ENCODE measurements at regions not wholly inside any gene's neighbourhood (a gene's known extent, or its start where the extent isn't known, plus 50 kb on each side); places are given as distances from the start of the nearest gene placed in this dataset.

DNA sequence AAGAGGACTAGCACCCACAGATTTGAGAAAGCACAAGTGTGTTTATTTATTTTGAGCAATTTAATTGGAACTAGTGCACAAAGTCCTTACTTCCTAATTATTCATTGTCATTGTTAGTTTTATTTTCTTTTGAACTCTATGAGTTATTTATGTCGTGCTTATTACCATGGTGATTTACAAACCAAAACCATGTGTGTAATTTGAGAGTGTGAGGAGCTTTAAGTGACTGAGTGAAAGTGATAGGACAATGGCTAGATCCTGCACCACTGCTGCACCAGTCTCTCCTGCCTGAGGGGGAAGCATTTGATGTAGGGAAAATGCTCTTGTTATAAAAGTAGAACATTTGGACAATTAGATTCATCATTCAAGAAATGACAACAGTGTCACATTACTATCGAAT lies 172.3 kb upstream of the KLF12 start:
- Histone ChIP-seq H3K4me3 (no peak overlapping the region), H4K20me1 (replicated peaks; ENCODE audit: control insufficient read depth, insufficient read depth, low read length) (no peaks in the 10 kb centered on the region), H3K9me1 (ENCODE audit: control insufficient read depth, insufficient read depth, low read length) (no peaks in the 10 kb centered on the region), H3K9ac (ENCODE audit: insufficient read depth in 1 of 2, low read depth in 2 of 2, low read length in 2 of 2) (no peak overlapping the region), H3K9me3 (replicated peaks; ENCODE audit: control insufficient read depth, insufficient read depth, low read depth, low read length) (no peaks in the 10 kb centered on the region), H3K27ac (ENCODE audit: extremely low read depth, low read depth, low read length) (no peak overlapping the region), H3K4me1 (replicated peaks in 1 of 2; ENCODE audit: control insufficient read depth in 2 of 2, insufficient read depth in 2 of 2, low read length in 2 of 2) (no peaks in the 10 kb centered on the region), H3K79me2 (ENCODE audit: control insufficient read depth, insufficient read depth, low read length) (no peaks in the 10 kb centered on the region), H3K36me3 (ENCODE audit: control insufficient read depth, insufficient read depth, low read length) (no peaks in the 10 kb centered on the region), H3K27me3 (ENCODE audit: control insufficient read depth in 2 of 2, insufficient read depth in 2 of 2, low read length in 2 of 2) (no peaks in the 10 kb centered on the region), H3K4me2 (ENCODE audit: insufficient read depth, low read length) (no peak overlapping the region), H2AFZ (ENCODE audit: low read depth, low read length) (no peak overlapping the region)
- BruUV-seq (replicated peaks) = no TSS peak
- FAIRE-seq (no peak), ATAC-seq (no peak), DNase-seq (ENCODE audit: extremely low read depth in 1 of 4, low spot score in 3 of 4) (no peak)
- WGBS (ENCODE audit: insufficient coverage, low coverage, missing lambda C conversion rate) = 0% methylated on average over 2 of the region's 2 CpGs
- ChIA-PET CTCF (ENCODE audit: low intra/inter-chr PET ratio) (no interaction called here), POLR2A (no interaction called here)
- intact Hi-C loops (cut with micrococcal nuclease) (no loop called here), in situ Hi-C loops (cut with MboI) (no loop called here)
- no peak for TF ChIP-seq ZFX (CRISPR knock-in tag; IDR thresholded peaks at IDR 0.05)
- TF ChIP-seq SP1 (CRISPR knock-in tag; IDR thresholded peaks at IDR 0.05) = no peak
- no peak for TF ChIP-seq ZNF143 (CRISPR knock-in tag; IDR thresholded peaks at IDR 0.05)

DNA sequence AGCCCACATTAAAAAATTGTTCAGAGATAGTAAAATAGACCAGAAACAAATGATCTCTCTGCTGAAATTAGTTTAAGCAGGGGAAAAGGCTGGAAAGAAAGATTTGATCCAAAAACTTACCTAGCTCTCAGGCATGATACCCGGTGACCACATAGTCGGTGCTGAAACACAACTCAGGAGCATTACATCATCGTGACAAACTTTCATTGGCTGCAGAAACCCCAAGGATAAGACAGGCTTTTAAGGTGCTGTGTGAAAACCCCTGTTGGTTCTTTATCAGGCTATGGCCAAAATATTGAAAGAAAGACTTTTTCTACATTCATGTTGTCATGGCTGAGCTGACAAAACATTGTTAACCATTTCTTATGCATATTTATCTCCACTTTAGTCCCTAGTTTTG lies 171.7 kb upstream of the KLF12 start:
- no peak overlapping the region for H3K4me3 ChIP-seq
- H4K20me1 ChIP-seq (replicated peaks; ENCODE audit: control insufficient read depth, insufficient read depth, low read length) = no peaks in the 10 kb centered on the region
- TF ChIP-seq TEAD4 (IDR thresholded peaks at IDR 0.05; ENCODE audit: low read length) (no peak), TEAD4 (CRISPR knock-in tag; IDR thresholded peaks at IDR 0.05; ENCODE audit: borderline replicate concordance) (no peak), U2AF1 (optimal IDR thresholded peaks at IDR 0.05; ENCODE audit: low read depth, low read length) (no peak)
- TF ChIP-seq, protein P1, sequence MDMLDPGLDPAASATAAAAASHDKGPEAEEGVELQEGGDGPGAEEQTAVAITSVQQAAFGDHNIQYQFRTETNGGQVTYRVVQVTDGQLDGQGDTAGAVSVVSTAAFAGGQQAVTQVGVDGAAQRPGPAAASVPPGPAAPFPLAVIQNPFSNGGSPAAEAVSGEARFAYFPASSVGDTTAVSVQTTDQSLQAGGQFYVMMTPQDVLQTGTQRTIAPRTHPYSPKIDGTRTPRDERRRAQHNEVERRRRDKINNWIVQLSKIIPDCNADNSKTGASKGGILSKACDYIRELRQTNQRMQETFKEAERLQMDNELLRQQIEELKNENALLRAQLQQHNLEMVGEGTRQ (CRISPR knock-in tag; IDR thresholded peaks at IDR 0.05) = no peak
- H3K9me3 ChIP-seq (replicated peaks; ENCODE audit: control insufficient read depth, insufficient read depth, low read depth, low read length) = no peaks in the 10 kb centered on the region
- POLR2A ChIA-PET = no interaction called here
- CTCF ChIA-PET (ENCODE audit: low intra/inter-chr PET ratio) = no interaction called here
- intact Hi-C loops (cut with micrococcal nuclease) = no loop called here
- no peaks in the 10 kb centered on the region for H3K4me1 ChIP-seq (replicated peaks in 1 of 2; ENCODE audit: control insufficient read depth in 2 of 2, insufficient read depth in 2 of 2, low read length in 2 of 2)
- no peaks in the 10 kb centered on the region for H3K36me3 ChIP-seq (ENCODE audit: control insufficient read depth, insufficient read depth, low read length)
- no peak overlapping the region for H3K27ac ChIP-seq (ENCODE audit: extremely low read depth, low read depth, low read length)
- no peaks in the 10 kb centered on the region for H3K79me2 ChIP-seq (ENCODE audit: control insufficient read depth, insufficient read depth, low read length)
- no peak overlapping the region for H2AFZ ChIP-seq (ENCODE audit: low read depth, low read length)
- FAIRE-seq (no peak), DNase-seq (ENCODE audit: extremely low read depth in 1 of 4, low spot score in 3 of 4) (no peak), ATAC-seq (no peak)
- in situ Hi-C loops (cut with MboI) = no loop called here
- no peak overlapping the region for H3K9ac ChIP-seq (ENCODE audit: insufficient read depth in 1 of 2, low read depth in 2 of 2, low read length in 2 of 2)
- H3K27me3 ChIP-seq (ENCODE audit: control insufficient read depth in 2 of 2, insufficient read depth in 2 of 2, low read length in 2 of 2) = no peaks in the 10 kb centered on the region
- H3K9me1 ChIP-seq (ENCODE audit: control insufficient read depth, insufficient read depth, low read length) = no peaks in the 10 kb centered on the region
- 0% methylated on average over 3 of the region's 3 CpGs for WGBS (ENCODE audit: insufficient coverage, low coverage, missing lambda C conversion rate)
- no TSS peak for BruUV-seq (replicated peaks)
- H3K4me2 ChIP-seq (ENCODE audit: insufficient read depth, low read length) = no peak overlapping the region

Measured in K562 (cell line).